ENCODE measurements at regions not wholly inside any gene's neighbourhood (a gene's known extent, or its start where the extent isn't known, plus 50 kb on each side); places are given as distances from the start of the nearest gene placed in this dataset.

- TF ChIP-seq CTCF (IDR thresholded peaks at IDR 0.05) (no peak), POLR2A (IDR thresholded peaks at IDR 0.05) (no peak)
Observed at GRCh38 chr1:163766257-163766918, 444.6 kb downstream of the NUF2 start.

Measured in heart left ventricle (tissue), 13 donors.